ENCODE measurements at regions not wholly inside any gene's neighbourhood (a gene's known extent, or its start where the extent isn't known, plus 50 kb on each side); places are given as distances from the start of the nearest gene placed in this dataset.

DNA sequence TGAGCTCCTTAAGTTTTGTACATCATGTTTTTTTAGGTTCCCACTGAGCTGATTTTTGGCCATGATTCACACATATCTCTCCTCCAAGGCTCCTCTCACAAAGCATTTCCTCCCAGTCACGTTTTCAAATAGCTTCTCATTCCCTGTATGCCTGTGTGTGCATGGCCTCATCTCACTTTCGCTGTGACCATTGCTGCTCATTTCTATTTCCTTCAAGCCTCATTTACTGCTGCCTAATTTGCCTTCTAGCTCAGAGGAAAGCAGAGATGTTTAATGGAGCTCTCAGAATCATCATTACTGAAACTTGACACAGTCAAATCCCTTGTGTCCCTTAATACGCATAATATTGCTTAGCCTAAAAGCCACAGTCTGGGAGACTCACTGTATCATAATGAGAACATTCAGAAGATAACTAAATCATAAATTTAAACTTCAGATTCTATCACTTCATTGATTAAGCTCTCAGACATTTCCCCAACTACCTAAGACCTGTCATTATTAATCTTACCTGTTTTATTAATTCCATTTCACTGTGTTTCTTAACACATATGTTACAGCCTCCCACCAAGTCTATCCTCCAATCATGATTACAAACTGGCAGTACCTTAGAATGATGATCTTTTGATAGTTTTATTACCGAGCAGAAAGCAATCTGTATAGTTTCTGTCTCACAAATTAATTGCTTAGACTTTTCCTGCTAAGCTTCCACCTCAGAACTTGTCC is 278.3 kb upstream of the PTGER4 start:
- TF ChIP-seq POLR2A (IDR thresholded peaks at IDR 0.05): no peak
- TF ChIP-seq, protein P1, sequence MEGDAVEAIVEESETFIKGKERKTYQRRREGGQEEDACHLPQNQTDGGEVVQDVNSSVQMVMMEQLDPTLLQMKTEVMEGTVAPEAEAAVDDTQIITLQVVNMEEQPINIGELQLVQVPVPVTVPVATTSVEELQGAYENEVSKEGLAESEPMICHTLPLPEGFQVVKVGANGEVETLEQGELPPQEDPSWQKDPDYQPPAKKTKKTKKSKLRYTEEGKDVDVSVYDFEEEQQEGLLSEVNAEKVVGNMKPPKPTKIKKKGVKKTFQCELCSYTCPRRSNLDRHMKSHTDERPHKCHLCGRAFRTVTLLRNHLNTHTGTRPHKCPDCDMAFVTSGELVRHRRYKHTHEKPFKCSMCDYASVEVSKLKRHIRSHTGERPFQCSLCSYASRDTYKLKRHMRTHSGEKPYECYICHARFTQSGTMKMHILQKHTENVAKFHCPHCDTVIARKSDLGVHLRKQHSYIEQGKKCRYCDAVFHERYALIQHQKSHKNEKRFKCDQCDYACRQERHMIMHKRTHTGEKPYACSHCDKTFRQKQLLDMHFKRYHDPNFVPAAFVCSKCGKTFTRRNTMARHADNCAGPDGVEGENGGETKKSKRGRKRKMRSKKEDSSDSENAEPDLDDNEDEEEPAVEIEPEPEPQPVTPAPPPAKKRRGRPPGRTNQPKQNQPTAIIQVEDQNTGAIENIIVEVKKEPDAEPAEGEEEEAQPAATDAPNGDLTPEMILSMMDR (IDR thresholded peaks at IDR 0.05): no peak
